ENCODE measurements at regions not wholly inside any gene's neighbourhood (a gene's known extent, or its start where the extent isn't known, plus 50 kb on each side); places are given as distances from the start of the nearest gene placed in this dataset.

DNA sequence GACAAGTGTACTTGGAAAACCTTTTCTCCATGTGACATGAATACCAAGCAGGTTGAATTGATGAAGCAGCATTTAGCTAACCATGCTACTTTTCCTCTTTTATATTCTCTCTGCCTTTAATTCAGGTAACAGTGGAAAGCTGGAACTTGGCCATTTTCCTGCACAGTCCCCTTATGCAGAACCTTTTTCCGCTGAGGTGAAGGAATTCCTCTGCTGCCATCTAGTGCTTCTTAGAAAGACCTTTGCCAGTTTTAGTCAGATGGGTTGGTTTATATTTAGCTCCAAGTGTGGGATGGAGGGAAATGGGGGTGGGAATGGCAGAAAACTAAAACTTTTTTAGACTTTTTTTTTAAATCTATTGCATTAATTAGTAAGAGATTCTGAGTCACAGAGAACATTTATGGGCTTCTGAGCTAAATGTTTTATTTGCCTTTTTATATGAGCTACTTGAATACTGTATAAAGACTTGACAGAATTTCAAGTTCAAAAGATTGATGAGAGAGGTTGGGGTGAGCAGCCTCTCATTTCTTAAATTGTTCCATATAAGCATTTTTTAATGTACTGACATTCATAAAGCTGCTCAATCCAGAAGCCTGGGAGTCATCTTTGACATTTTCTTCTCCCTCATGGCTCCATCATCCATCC is 153.9 kb upstream of the ZC3H12C start:
- Mint-ChIP-seq H3K27me3 (ENCODE audit: low read depth) (no peaks in the 10 kb centered on the region), H3K27ac (no peak overlapping the region), H3K4me3 (no peak overlapping the region), H3K9me3 (no peaks in the 10 kb centered on the region), H3K4me1 (peaks cover 6% of the 10 kb centered on the region), H3K36me3 (no peaks in the 10 kb centered on the region)
- TF ChIP-seq, protein P1, sequence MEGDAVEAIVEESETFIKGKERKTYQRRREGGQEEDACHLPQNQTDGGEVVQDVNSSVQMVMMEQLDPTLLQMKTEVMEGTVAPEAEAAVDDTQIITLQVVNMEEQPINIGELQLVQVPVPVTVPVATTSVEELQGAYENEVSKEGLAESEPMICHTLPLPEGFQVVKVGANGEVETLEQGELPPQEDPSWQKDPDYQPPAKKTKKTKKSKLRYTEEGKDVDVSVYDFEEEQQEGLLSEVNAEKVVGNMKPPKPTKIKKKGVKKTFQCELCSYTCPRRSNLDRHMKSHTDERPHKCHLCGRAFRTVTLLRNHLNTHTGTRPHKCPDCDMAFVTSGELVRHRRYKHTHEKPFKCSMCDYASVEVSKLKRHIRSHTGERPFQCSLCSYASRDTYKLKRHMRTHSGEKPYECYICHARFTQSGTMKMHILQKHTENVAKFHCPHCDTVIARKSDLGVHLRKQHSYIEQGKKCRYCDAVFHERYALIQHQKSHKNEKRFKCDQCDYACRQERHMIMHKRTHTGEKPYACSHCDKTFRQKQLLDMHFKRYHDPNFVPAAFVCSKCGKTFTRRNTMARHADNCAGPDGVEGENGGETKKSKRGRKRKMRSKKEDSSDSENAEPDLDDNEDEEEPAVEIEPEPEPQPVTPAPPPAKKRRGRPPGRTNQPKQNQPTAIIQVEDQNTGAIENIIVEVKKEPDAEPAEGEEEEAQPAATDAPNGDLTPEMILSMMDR (IDR thresholded peaks at IDR 0.05; ENCODE audit: unreplicated experiment), result peak; percentile 44
- DNase-seq (ENCODE audit: low spot score in 2 of 2, unreplicated experiment in 2 of 2), result peak in 1 of 2 experiments; percentile 43

GRCh38 chr11:109940816-109941215 is 152.4 kb upstream of the ZC3H12C start:
- Mint-ChIP-seq H3K9me3 (no peaks in the 10 kb centered on the region), H3K4me3 (no peak overlapping the region), H3K4me1 (peaks cover 7% of the 10 kb centered on the region), H3K27me3 (ENCODE audit: low read depth) (no peaks in the 10 kb centered on the region), H3K27ac (no peak overlapping the region), H3K36me3 (no peaks in the 10 kb centered on the region)
- DNase-seq (ENCODE audit: low spot score in 2 of 2, unreplicated experiment in 2 of 2), result no peak
- TF ChIP-seq, protein P1 (IDR thresholded peaks at IDR 0.05; ENCODE audit: unreplicated experiment), result no peak

- no peak overlapping the region for H3K4me3 Mint-ChIP-seq
- DNase-seq (ENCODE audit: low spot score in 2 of 2, unreplicated experiment in 2 of 2), result no peak
- no peaks in the 10 kb centered on the region for H3K27me3 Mint-ChIP-seq (ENCODE audit: low read depth)
- TF ChIP-seq, protein P1 (IDR thresholded peaks at IDR 0.05; ENCODE audit: unreplicated experiment), result no peak
- peaks cover 13% of the 10 kb centered on the region for H3K9me3 Mint-ChIP-seq
- H3K27ac Mint-ChIP-seq, result peak overlapping the region; percentile 28
- H3K36me3 Mint-ChIP-seq, result no peaks in the 10 kb centered on the region
- peaks cover 8% of the 10 kb centered on the region for H3K4me1 Mint-ChIP-seq
Observed at GRCh38 chr11:109945626-109946321, 147.4 kb upstream of the ZC3H12C start.

DNA sequence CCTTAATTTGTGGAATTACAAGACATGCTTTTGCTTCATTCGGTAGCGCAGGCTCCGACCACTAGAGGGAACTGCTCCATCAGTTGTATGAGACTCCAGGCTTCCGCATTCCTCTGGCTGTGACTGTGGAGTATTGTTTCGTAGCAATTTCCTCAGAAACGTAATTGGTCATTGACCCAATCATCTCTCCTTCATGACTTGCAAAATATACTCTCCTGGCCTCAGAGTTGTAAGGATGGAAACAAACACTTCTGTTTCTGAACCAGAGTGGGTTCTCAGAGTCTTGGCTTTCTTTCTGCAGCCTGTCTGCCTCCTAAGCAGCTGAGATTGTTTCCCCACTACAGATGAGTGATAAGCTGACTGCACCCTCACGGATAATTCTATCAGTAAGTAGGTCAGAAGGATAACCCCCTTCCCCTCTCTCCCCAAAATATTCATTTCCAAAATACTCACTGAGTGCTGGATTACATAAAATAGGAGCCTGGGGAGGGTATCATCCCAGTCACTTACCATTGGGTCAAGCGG is 146.8 kb upstream of the ZC3H12C start:
- DNase-seq (ENCODE audit: low spot score in 2 of 2, unreplicated experiment in 2 of 2), result peak; percentile 53 to 80

DNA sequence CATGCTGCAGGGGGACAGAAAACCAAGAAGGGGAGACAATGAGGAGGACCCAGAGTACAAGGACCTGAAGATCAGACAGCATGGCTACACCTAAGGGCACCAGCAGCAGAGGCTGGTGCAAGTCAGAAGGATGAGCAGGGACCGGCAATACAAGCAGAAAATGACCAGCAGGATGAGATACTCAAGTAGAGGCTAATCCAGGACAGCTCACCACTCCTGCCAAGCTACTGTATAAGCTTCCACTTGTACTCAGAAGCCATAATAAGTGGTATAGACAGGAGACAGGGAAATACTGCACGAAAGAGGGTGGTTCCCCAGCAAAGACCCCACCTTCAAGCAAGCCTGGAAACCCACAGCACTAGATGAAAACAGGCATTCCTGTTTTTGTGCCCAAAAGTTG is 138.7 kb upstream of the ZC3H12C start:
- TF ChIP-seq, protein P1 (IDR thresholded peaks at IDR 0.05; ENCODE audit: unreplicated experiment), result no peak
- H3K36me3 Mint-ChIP-seq, result no peaks in the 10 kb centered on the region
- H3K27ac Mint-ChIP-seq, result no peak overlapping the region
- peaks cover 5% of the 10 kb centered on the region for H3K27me3 Mint-ChIP-seq (ENCODE audit: low read depth)
- no peak overlapping the region for H3K4me3 Mint-ChIP-seq
- peaks cover 3% of the 10 kb centered on the region for H3K4me1 Mint-ChIP-seq
- no peak for DNase-seq (ENCODE audit: low spot score in 2 of 2, unreplicated experiment in 2 of 2)
- peaks cover 2% of the 10 kb centered on the region for H3K9me3 Mint-ChIP-seq

More for the DNA sequence above, 146.8 kb upstream of the ZC3H12C start:
- peak overlapping the region; percentile 60 for H3K4me3 Mint-ChIP-seq
- no peaks in the 10 kb centered on the region for H3K27me3 Mint-ChIP-seq (ENCODE audit: low read depth)
- no peaks in the 10 kb centered on the region for H3K36me3 Mint-ChIP-seq
- peak overlapping the region; percentile 90 for H3K27ac Mint-ChIP-seq
- H3K9me3 Mint-ChIP-seq, result peaks cover 13% of the 10 kb centered on the region
- peaks cover 8% of the 10 kb centered on the region for H3K4me1 Mint-ChIP-seq
- TF ChIP-seq, protein P1 (IDR thresholded peaks at IDR 0.05; ENCODE audit: unreplicated experiment), result peak; percentile 88
